ENCODE measurements at regions not wholly inside any gene's neighbourhood (a gene's known extent, or its start where the extent isn't known, plus 50 kb on each side); places are given as distances from the start of the nearest gene placed in this dataset.

DNA sequence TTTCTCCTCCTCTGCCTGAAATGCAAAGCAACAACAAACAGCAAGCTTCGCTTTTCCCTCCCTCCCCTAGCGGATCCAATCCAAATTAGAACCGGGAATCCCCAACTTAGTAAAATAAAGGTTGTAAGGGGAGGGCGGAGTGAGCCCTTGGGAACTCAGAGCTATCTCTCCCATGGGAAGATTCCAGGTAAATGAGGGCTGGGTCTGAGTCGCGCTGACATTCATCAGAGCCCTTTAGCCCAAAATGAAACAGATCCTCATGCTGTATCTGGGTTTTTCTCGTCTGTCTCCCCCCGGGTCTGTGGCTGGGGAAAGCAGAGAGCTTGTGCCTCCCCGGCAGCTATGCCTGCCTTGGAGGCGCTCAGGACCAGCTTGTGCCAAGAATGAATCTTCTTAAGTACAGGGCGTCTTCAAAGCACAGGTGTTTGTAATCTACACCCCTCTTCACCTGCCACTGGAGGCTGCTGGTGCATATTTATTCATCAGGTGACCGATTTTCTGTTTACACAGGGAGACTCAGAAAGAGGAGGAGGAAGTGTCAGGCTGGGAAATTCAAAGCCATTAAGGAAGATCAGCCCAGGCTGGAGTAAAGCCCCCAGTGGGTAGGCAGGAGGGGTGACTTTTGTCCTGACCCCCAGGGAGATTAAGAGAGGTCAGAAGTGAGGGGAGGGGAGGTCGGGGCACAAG is 55.0 kb upstream of the GSE1 start:
- H3K27me3 ChIP-seq (ENCODE audit: control insufficient read depth in 3 of 3, insufficient read depth in 3 of 3, low read length in 2 of 3) = no peaks in the 10 kb centered on the region
- no peak overlapping the region for H3K4me3 ChIP-seq
- TF ChIP-seq, protein P1, sequence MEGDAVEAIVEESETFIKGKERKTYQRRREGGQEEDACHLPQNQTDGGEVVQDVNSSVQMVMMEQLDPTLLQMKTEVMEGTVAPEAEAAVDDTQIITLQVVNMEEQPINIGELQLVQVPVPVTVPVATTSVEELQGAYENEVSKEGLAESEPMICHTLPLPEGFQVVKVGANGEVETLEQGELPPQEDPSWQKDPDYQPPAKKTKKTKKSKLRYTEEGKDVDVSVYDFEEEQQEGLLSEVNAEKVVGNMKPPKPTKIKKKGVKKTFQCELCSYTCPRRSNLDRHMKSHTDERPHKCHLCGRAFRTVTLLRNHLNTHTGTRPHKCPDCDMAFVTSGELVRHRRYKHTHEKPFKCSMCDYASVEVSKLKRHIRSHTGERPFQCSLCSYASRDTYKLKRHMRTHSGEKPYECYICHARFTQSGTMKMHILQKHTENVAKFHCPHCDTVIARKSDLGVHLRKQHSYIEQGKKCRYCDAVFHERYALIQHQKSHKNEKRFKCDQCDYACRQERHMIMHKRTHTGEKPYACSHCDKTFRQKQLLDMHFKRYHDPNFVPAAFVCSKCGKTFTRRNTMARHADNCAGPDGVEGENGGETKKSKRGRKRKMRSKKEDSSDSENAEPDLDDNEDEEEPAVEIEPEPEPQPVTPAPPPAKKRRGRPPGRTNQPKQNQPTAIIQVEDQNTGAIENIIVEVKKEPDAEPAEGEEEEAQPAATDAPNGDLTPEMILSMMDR (IDR thresholded peaks at IDR 0.05; ENCODE audit: control extremely low read depth, extremely low read depth) = no peak
- H3K36me3 ChIP-seq (ENCODE audit: control insufficient read depth in 4 of 4, insufficient read depth in 4 of 4, low read length in 4 of 4) = no peaks in the 10 kb centered on the region
- no peaks in the 10 kb centered on the region for H3K9me3 ChIP-seq (ENCODE audit: control insufficient read depth in 4 of 4, insufficient read depth in 3 of 4, low read length in 3 of 4)
- 13 to 18% methylated on average over 13 of the region's 13 CpGs for WGBS, 2 donors
- H3K27ac ChIP-seq (ENCODE audit: low read depth in 1 of 2, low read length in 1 of 2) = peak overlapping the region in 1 of 2 donors; percentile 76
- H3K9ac ChIP-seq (ENCODE audit: insufficient read depth in 1 of 2, low read length in 2 of 2) = no peak overlapping the region
- H3K4me1 ChIP-seq (ENCODE audit: control insufficient read depth in 5 of 5, insufficient read depth in 5 of 5, low read length in 5 of 5) = peaks cover 8 to 59% (median 26%) of the 10 kb centered on the region in 5 donors
- DNase-seq = peak in 1 of 3 donors; percentile 65
- no peak for ATAC-seq (ENCODE audit: insufficient read depth, low FRiP score)

DNA sequence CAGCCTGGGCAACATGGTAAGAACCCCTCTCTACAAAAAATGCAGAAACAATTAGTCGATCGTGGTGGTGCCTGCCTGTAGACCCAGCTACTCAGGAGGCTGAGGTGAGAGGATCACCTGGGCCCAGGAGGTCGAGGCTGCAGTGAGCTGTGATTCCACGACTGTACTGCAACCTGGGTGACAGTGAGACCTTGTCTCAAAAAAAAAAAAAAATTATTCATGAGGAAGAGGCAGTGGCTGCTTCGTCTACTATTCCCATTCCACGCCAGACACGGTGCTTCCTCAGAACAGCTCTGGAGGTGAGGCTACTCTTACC is 52.2 kb upstream of the GSE1 start:
- Histone ChIP-seq H3K36me3 (ENCODE audit: control insufficient read depth in 4 of 4, insufficient read depth in 4 of 4, low read length in 4 of 4) (no peaks in the 10 kb centered on the region), H3K27ac (ENCODE audit: low read depth in 1 of 2, low read length in 1 of 2) (peak overlapping the region in 1 of 2 donors; percentile 68), H3K4me1 (ENCODE audit: control insufficient read depth in 5 of 5, insufficient read depth in 5 of 5, low read length in 5 of 5) (peaks cover 8 to 76% (median 40%) of the 10 kb centered on the region in 5 donors), H3K4me3 (no peak overlapping the region), H3K27me3 (ENCODE audit: control insufficient read depth in 3 of 3, insufficient read depth in 3 of 3, low read length in 2 of 3) (no peaks in the 10 kb centered on the region), H3K9ac (ENCODE audit: insufficient read depth in 1 of 2, low read length in 2 of 2) (no peak overlapping the region), H3K9me3 (ENCODE audit: control insufficient read depth in 4 of 4, insufficient read depth in 3 of 4, low read length in 3 of 4) (no peaks in the 10 kb centered on the region)
- ATAC-seq (ENCODE audit: insufficient read depth, low FRiP score) (no peak), DNase-seq (no peak)
- TF ChIP-seq, protein P1 (IDR thresholded peaks at IDR 0.05; ENCODE audit: control extremely low read depth, extremely low read depth) = no peak
- WGBS, 2 donors = 74 to 79% methylated on average over 7 of the region's 7 CpGs

DNA sequence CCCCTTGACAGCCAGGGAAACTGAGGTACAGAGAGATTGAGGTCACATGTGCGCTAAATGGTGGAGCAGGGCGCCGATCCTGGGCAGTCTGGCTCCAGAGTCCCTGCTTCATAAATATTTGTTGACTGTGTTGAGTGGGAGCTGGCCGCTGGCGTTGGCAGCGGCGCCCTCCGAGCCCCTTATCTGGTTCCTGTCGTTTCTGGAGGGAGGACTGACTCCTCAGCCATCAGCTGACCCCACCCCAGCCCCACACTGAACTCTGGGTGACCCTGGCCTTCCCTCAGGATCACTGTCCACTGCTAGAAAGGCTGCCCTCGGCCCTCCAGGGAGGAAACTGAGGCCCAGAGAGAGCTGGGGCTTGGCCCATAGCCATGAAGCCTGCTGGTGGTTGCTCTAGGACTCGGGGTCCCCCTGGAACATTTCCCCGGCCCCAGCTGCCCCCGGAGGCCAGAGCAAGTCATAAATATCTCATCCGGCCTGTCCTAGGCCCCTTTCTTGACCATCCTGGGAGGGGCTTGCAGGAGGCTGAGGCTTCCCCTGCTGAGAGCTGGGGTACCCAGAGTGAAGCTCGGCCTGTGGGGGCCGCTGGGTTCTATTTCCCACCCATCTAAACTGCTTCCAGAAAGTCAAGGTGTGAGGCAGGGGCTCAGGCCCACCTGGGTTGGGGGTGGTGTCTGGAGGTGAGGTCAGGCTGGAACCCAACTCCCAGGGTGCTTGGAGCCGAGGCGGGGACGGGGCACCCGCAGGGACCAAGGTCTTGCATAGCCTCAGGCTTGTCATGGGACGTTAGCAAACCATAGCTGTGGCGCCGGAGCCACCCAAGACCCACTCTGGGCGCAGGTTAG is 51.7 kb upstream of the GSE1 start:
- no peaks in the 10 kb centered on the region for H3K36me3 ChIP-seq (ENCODE audit: control insufficient read depth in 4 of 4, insufficient read depth in 4 of 4, low read length in 4 of 4)
- H3K27me3 ChIP-seq (ENCODE audit: control insufficient read depth in 3 of 3, insufficient read depth in 3 of 3, low read length in 2 of 3) = no peaks in the 10 kb centered on the region
- TF ChIP-seq, protein P1 (IDR thresholded peaks at IDR 0.05; ENCODE audit: control extremely low read depth, extremely low read depth) = no peak
- DNase-seq (no peak), ATAC-seq (ENCODE audit: insufficient read depth, low FRiP score) (no peak)
- H3K9ac ChIP-seq (ENCODE audit: insufficient read depth in 1 of 2, low read length in 2 of 2) = no peak overlapping the region
- peaks cover 8 to 82% (median 46%) of the 10 kb centered on the region in 5 donors for H3K4me1 ChIP-seq (ENCODE audit: control insufficient read depth in 5 of 5, insufficient read depth in 5 of 5, low read length in 5 of 5)
- no peak overlapping the region for H3K4me3 ChIP-seq
- no peaks in the 10 kb centered on the region for H3K9me3 ChIP-seq (ENCODE audit: control insufficient read depth in 4 of 4, insufficient read depth in 3 of 4, low read length in 3 of 4)
- peak overlapping the region in 1 of 2 donors; percentile 68 for H3K27ac ChIP-seq (ENCODE audit: low read depth in 1 of 2, low read length in 1 of 2)
- WGBS, 2 donors = 66 to 73% methylated on average over 24 of the region's 24 CpGs
